ENCODE measurements at regions not wholly inside any gene's neighbourhood (a gene's known extent, or its start where the extent isn't known, plus 50 kb on each side); places are given as distances from the start of the nearest gene placed in this dataset.

- TF ChIP-seq CTCF (IDR thresholded peaks at IDR 0.05; ENCODE audit: poor library complexity) (no peak), EZH2phosphoT487 (IDR thresholded peaks at IDR 0.05; ENCODE audit: low read depth, severe bottlenecking, unreplicated experiment) (no peak), EZH2 (IDR thresholded peaks at IDR 0.05; ENCODE audit: borderline replicate concordance) (no peak)
Observed at GRCh38 chr7:106731187-106731586, 70.2 kb upstream of the CCDC71L start.
